ENCODE measurements at regions not wholly inside any gene's neighbourhood (a gene's known extent, or its start where the extent isn't known, plus 50 kb on each side); places are given as distances from the start of the nearest gene placed in this dataset.

- TF ChIP-seq TAF1 (IDR thresholded peaks at IDR 0.05; ENCODE audit: low read depth, low read length), result no peak
- TF ChIP-seq CHD2 (IDR thresholded peaks at IDR 0.05; ENCODE audit: low read length), result no peak
- no peak for TF ChIP-seq CREB1 (IDR thresholded peaks at IDR 0.05)
- no peak for TF ChIP-seq POLR2A (IDR thresholded peaks at IDR 0.05; ENCODE audit: control extremely low read depth in 1 of 2, low read depth in 2 of 2, low read length in 2 of 2)
- TF ChIP-seq TCF12 (IDR thresholded peaks at IDR 0.05; ENCODE audit: low read depth, low read length), result no peak
- no peak for TF ChIP-seq PHF8 (conservative IDR thresholded peaks at IDR 0.05; ENCODE audit: low read depth, low read length)
- no peak for TF ChIP-seq BACH1 (IDR thresholded peaks at IDR 0.05; ENCODE audit: low read length)
These were observed 149.7 kb downstream of the FGF18 start (continued) for GRCh38 chr5:171569065-171569712.

Measured in H1 (cell line).